ENCODE measurements at regions not wholly inside any gene's neighbourhood (a gene's known extent, or its start where the extent isn't known, plus 50 kb on each side); places are given as distances from the start of the nearest gene placed in this dataset.

GRCh38 chr11:19480540-19480939 is 232.1 kb upstream of the NAV2 start:
- FAIRE-seq (no peak), DNase-seq (ENCODE audit: extremely low read depth in 1 of 4, low spot score in 3 of 4) (no peak), ATAC-seq (no peak)
- Histone ChIP-seq H3K4me1 (replicated peaks in 1 of 2; ENCODE audit: control insufficient read depth in 2 of 2, insufficient read depth in 2 of 2, low read length in 2 of 2) (no peaks in the 10 kb centered on the region), H3K79me2 (ENCODE audit: control insufficient read depth, insufficient read depth, low read length) (no peaks in the 10 kb centered on the region), H3K4me3 (no peak overlapping the region), H4K20me1 (replicated peaks; ENCODE audit: control insufficient read depth, insufficient read depth, low read length) (peaks cover 3% of the 10 kb centered on the region; the same call in 1 of the 2 replicates), H3K27ac (ENCODE audit: extremely low read depth, low read depth, low read length) (no peak overlapping the region), H3K4me2 (ENCODE audit: insufficient read depth, low read length) (no peak overlapping the region), H3K9me1 (ENCODE audit: control insufficient read depth, insufficient read depth, low read length) (no peaks in the 10 kb centered on the region), H2AFZ (ENCODE audit: low read depth, low read length) (no peak overlapping the region), H3K36me3 (ENCODE audit: control insufficient read depth, insufficient read depth, low read length) (no peaks in the 10 kb centered on the region), H3K27me3 (ENCODE audit: control insufficient read depth in 2 of 2, insufficient read depth in 2 of 2, low read length in 2 of 2) (peaks cover 8 to 12% of the 10 kb centered on the region in 2 experiments; a peak in 4 of 5 replicates), H3K9ac (ENCODE audit: insufficient read depth in 1 of 2, low read depth in 2 of 2, low read length in 2 of 2) (no peak overlapping the region), H3K9me3 (replicated peaks; ENCODE audit: control insufficient read depth, insufficient read depth, low read depth, low read length) (no peaks in the 10 kb centered on the region)
- intact Hi-C loops (cut with micrococcal nuclease), result no loop called here
- 0% methylated on average over 2 of the region's 2 CpGs for WGBS (ENCODE audit: insufficient coverage, low coverage, missing lambda C conversion rate)
- CTCF ChIA-PET (ENCODE audit: low intra/inter-chr PET ratio), result no interaction called here
- POLR2A ChIA-PET, result interaction anchor here (0.9 kb wide), 1 partner anchor 11 kb away, joined by 3 read pairs; no protein-coding TSS in a partner anchor
- in situ Hi-C loops (cut with MboI), result no loop called here
- BruUV-seq (replicated peaks), result no TSS peak
- TF ChIP-seq ZNF764 (CRISPR knock-in tag; IDR thresholded peaks at IDR 0.05; ENCODE audit: low read depth) (no peak), PHF20 (IDR thresholded peaks at IDR 0.05; ENCODE audit: partially characterized antibody) (no peak), ZNF444 (CRISPR knock-in tag; IDR thresholded peaks at IDR 0.05) (no peak), XRCC3 (IDR thresholded peaks at IDR 0.05) (no peak), ZBTB40 (IDR thresholded peaks at IDR 0.05) (no peak), ZBTB40 (CRISPR knock-in tag; IDR thresholded peaks at IDR 0.05) (no peak), CEBPZ (IDR thresholded peaks at IDR 0.05; ENCODE audit: borderline replicate concordance, low read depth, low read length) (no peak), HNRNPLL (IDR thresholded peaks at IDR 0.05; ENCODE audit: low read depth, low read length, poor library complexity, severe bottlenecking) (no peak)
